ENCODE measurements at regions not wholly inside any gene's neighbourhood (a gene's known extent, or its start where the extent isn't known, plus 50 kb on each side); places are given as distances from the start of the nearest gene placed in this dataset.
A peak's percentile ranks its signal among the peaks of the same experiment; 100 is the strongest.
"Not testable (repeated sequence)": the region's sequence is repeated elsewhere in the genome, so short reads cannot be mapped to it uniquely, and the experiment has no call there.

DNA sequence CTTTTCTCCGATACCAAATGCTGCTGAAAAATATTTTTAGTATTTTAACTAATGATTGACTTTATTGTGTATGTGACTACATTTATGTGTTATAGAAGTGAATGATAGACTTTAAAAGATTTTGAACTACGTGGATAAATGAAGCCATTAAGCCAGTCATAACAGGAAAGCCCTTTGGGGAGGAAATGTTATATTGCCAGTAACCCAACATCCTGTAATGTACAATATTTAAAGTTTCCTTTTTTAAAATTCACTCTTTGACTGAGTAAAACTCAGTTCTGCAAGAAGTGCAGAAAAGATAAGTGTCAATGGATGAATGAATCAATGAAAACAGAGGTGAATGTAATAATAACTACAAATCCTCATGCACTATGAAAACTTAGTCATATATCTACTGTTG is 102.6 kb upstream of the TLE4 start:
- DNase-seq (ENCODE audit: low read depth): no peak

- no peak for DNase-seq (ENCODE audit: low read depth)
Observed at GRCh38 chr9:79470954-79471353, 100.8 kb upstream of the TLE4 start.

DNA sequence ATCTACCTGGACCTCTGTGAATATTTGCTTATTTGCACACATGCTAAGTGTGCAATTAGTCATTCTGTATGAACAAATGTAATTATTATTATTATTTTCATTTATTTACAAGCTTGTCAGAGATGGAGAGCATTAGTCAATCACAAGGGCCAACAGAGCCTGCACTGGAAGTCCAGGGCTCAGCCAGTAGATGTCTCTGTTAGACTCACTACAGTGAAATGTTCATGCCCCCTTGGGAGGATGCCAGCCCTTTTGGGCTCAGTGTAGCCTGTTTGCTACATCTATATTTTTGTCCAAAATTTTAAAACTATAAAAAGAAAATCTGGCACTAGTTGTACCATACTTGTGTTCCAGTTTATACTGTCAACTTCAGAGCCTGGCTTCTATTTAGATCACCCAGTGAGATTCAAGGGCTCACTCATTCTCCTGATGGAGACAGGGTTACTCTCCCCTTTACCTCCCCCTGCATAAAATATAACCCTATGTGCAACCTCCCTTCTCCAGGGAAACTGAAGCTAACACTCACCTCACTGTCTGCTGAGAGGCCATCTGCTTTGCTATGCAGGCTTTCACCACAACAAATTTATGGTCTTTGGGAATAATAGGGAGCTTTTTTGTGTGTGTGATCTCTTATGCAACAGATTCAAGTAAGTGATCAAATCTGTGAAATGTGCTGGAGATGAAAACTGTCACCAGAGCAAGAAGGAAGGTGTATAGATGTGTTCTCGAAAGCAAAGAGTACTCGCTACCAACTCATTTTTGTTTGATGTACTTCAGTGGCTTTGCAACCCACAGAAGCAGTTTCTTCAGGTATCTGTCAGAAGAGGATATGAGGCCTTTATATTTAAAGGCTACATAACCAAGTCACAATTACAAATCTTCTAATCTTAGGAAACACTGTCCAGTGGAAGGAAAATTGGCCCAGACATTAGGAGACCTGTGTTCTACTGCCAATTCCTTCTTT is 99.9 kb upstream of the TLE4 start:
- DNase-seq (ENCODE audit: low read depth): peak; percentile 48

GRCh38 chr9:79473704-79474103 is 98.1 kb upstream of the TLE4 start:
- no peak for DNase-seq (ENCODE audit: low read depth)

DNA sequence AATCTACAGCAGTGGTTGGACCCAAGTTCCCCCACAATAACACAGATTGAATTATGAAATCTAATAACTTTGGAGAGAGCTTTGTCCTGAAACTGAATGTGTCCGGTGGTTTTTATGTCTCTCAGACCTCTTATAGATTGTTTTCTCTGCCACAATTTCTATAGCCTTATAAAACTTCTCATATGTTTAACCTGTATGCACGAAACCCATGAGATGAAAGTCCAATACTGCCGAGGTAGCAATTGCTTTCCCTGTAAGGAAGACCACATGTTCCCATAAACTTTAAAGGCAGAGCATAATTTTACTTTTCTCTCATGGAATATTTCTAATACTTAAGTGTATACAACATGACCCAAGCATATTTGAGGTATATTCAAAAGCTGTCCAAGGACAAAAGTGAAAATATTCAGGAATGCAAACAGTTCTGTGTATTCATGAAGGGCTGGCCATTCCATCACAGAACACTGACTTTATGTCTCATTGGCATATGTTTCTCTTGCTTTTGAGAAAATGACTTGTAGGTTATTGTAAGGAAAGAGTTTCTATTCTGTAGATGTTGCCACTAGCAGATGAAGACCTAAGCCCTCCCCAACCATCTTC is 94.4 kb upstream of the TLE4 start:
- no peak for DNase-seq (ENCODE audit: low read depth)

GRCh38 chr9:79477955-79478771 is 93.6 kb upstream of the TLE4 start:
- DNase-seq (ENCODE audit: low read depth): peak; percentile 43

DNA sequence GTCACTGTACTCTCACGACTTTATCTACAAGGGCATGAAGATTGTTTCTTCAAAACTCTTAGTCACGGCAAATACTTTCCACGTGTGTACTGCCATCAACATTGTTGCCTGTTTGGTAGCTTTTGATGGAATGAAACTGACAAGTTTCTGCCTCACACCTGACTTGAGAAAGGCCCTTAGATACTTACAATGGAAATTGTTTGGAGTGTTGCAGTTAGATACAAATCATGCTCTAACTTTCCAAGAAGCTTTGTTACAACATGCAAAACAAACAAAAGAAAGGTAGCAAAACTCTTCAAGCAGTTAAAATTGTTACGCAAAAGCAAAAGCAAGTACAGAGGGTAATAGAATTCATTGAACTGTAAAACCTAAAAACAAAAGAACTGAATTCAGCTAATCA is 91.1 kb upstream of the TLE4 start:
- no peak for DNase-seq (ENCODE audit: low read depth)

DNA sequence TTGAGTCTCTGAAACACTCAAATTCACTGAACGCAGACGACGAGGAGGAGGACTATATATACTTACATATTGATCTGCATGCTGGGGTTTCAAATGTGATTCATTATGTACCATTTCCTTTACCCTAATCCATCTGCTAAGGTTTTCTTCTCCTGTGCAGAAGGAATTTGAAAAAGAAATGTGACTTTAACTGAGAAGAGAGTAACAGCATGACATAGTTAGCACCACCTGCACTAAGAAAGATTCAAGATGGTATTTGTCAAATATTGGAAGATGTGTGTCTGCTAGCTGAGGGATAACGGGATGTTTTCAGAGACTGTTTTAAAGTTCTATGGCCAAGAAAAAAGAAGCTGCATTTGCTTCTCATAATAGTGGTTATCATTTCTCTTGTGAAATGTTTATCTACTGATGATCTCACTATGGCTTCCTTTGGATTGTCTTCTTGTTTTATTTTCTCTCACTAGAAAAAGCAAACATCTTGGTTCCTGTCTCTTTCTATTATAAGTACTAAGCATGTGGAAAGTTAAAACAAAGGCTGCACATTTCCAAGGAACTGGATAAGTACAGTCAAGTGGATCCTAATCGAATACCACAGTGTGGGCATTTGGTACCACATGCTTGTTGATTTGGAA is 89.8 kb upstream of the TLE4 start:
- DNase-seq (ENCODE audit: low read depth): no peak

DNA sequence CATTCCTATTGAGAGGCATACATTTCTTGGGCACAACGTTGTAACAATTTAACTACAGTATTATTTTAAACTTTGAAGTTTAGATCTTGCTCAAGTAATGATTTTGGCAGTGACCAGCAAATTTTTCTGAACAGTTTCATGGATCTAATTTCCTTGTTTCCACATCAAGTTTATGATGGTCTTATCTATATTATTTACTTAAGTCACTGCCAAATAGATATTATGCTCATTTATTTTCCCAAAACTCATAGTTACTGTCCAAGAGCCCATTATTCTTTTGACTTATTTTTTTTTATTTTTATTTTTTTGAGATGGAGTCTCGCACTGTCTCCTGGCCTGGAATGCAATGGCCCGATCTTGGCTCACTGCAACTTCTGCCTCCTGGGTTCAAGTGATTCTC is 86.5 kb upstream of the TLE4 start:
- DNase-seq (ENCODE audit: low read depth): no peak

DNA sequence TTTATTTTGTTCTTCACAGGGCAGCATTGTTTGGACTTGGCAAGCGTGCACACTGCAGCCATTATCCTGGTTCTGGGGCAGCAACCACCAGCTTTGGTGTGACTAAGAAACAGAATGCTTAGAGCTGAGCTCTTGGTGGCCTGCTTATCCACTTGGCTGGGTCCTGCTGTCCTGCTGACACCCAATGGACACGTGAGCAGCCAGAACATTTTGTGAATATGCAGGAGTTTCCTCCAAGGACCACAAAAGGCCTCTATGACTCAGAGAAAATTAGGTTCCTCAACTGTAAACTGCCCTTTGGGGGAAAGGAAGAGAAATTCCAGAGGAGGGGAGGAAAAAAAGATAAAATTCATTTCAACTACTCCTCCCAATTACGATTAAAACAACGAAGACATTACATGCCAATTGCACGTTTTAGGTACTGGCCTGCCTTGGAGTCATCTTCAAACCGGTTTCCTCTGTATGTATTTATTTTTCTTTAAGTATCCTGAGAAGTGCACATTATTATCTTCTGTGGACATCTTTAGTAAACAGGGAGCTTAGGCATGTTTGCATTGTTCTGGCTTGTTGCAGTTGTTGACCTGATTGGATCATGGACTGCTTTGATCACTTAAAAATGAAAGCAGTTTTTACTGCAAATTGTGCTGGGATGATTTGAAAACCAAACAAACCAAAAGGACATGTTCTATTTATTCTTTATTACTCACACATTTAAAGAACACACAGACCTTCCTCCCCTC is 82.3 kb upstream of the TLE4 start:
- DNase-seq (ENCODE audit: low read depth): peak; percentile 77

DNA sequence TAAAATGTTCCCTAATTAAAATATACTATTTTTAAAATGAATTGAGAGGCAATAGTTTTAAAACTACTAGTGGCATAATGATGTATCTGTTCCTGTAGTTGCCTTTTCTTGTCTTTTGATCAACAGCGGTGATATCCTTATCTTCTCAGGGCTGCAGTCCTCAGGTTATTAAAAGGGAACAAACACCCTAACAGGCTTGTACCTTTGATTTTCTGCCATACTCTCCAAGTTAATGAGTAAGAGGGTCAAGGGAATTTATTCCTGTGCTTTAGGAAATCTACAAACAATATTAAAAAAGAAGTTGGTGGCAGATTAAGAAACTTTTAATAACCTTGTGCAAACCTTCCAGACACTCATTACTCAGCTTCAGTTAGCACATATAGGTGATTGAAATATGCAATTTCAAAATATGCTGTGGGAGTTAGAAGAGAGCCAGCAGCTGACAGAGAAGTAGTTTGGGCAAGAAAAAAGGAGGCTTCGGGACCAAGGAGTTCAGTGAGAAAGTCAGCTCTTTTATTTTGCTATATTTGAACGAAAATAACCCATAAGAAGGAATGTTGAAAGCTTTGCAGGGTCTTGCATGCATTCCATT is 81.0 kb upstream of the TLE4 start:
- no peak for DNase-seq (ENCODE audit: low read depth)

GRCh38 chr9:79492092-79493009 is 79.4 kb upstream of the TLE4 start:
- peak; percentile 45 for DNase-seq (ENCODE audit: low read depth)

- DNase-seq (ENCODE audit: low read depth): not testable (repeated sequence)
Observed at GRCh38 chr9:79500196-79500864, 71.4 kb upstream of the TLE4 start.

- no peak for DNase-seq (ENCODE audit: low read depth)
Observed at GRCh38 chr9:79501546-79501945, 70.2 kb upstream of the TLE4 start.

DNA sequence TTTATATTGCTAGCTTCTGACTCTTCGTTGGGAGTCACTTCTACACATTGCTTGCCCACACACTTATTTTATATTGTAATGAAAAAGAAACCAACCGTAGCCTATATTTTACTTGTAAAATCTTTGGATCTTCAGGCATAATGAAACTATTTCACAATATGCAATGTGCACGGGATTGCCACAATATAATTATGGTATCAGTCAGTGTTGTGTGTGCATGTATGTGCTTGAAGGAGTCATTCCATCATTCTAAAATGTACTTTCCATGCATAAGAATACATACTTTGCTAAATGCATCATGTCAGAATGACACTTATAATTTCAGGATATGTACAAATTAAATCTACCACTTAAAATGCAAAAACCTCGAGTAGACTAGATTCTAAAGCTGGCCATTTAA is 64.0 kb upstream of the TLE4 start:
- DNase-seq (ENCODE audit: low read depth): no peak

DNA sequence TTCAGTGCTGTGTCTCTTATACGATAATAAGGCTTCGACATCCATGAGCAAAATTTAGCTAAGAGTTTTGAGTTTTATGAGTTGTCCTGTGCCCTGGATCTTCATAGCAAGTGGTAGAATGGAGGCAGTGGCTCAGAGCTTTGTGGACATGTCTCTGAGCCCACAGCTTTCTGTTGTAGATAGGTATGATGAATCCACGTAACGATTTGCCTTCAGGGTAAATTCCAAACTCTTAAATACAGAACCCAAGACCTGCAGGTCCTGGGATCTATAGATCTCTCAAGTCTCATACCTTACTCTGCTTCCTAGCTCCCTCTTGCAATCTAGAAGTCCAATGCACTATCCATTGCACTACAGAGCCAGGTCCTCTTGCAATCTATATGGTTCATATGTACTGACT is 59.5 kb upstream of the TLE4 start:
- no peak for DNase-seq (ENCODE audit: low read depth)
